Neural cell (in vitro differentiated cells): ENCODE measurements at regions not wholly inside any gene's neighbourhood (a gene's known extent, or its start where the extent isn't known, plus 50 kb on each side); places are given as distances from the start of the nearest gene placed in this dataset.

Experiments
- EP300 ChIP-seq: fragments of 450-650 bp; conservative IDR thresholded peaks from 2 replicates; pipeline ENCODE4 v1.6.1; 2014; ENCODE audit warnings: antibody characterized with exemption, mild to moderate bottlenecking, moderate library complexity; ENCODE audit not compliant: poor library complexity, severe bottlenecking
- EZH2 ChIP-seq: fragments of 200-600, 300-800 bp; shearing (Covaris generic), sonication (generic); IDR thresholded peaks from 2 replicates; pipeline ENCODE4 v1.6.1; 2014; ENCODE audit warnings: antibody characterized with exemption, low read length, borderline replicate concordance, mild to moderate bottlenecking; ENCODE audit not compliant: insufficient read depth, poor library complexity, severe bottlenecking
- MXI1 ChIP-seq: fragments of 450-650 bp; conservative IDR thresholded peaks from 2 replicates; pipeline ENCODE4 v1.6.1; 2014; ENCODE audit warnings: antibody characterized with exemption, mild to moderate bottlenecking; ENCODE audit not compliant: poor library complexity, severe bottlenecking
- POLR2AphosphoS5 ChIP-seq: IDR thresholded peaks from 2 replicates; pipeline ENCODE4 v1.6.1; 2012
- RAD21 ChIP-seq: fragments of 450-650 bp; conservative IDR thresholded peaks from 2 replicates; pipeline ENCODE4 v1.6.1; 2014; ENCODE audit warnings: antibody characterized with exemption, mild to moderate bottlenecking, moderate library complexity
- SMC3 ChIP-seq: fragments of 450-650 bp; conservative IDR thresholded peaks from 2 replicates; pipeline ENCODE4 v1.6.1; 2014; ENCODE audit warnings: antibody characterized with exemption, mild to moderate bottlenecking, moderate library complexity; ENCODE audit not compliant: poor library complexity
- TAF1 ChIP-seq: IDR thresholded peaks from 2 replicates; pipeline ENCODE4 v1.6.1; 2012; ENCODE audit warnings: low read depth
- TF ChIP-seq, protein P1 (sequence below): IDR thresholded peaks from 2 replicates; pipeline ENCODE4 v1.6.1; 2012; ENCODE audit warnings: borderline replicate concordance
- TF ChIP-seq, protein P2 (sequence below): fragments of 450-650 bp; IDR thresholded peaks from 2 replicates; pipeline ENCODE4 v1.5.1; 2014; ENCODE audit warnings: antibody characterized with exemption, mild to moderate bottlenecking, moderate library complexity; ENCODE audit not compliant: poor library complexity, severe bottlenecking

DNA sequence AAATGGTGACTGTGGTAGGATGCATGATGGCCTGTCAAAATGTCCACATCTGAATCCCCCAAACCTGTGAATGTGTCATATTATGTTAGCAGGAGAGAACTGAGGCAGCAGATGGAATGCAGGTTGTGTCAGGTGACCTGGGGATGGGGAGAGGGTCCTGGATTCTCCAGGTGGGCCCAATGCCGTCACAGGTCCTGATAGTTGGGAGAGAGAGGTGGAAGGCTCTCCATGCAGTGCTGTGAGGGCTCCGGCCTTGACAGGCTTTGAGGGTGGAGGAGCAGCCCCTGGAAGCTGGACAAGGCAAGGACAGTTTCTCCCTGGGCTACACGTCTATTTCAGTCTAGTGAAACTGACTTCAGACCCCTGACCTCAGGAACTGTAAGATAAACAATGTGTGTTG is 330.9 kb upstream of the ZNF32 start:
- TF ChIP-seq EZH2 (no peak), POLR2AphosphoS5 (no peak), RAD21 (no peak), SMC3 (no peak), EP300 (no peak), TAF1 (no peak), MXI1 (no peak)
- TF ChIP-seq, protein P1, sequence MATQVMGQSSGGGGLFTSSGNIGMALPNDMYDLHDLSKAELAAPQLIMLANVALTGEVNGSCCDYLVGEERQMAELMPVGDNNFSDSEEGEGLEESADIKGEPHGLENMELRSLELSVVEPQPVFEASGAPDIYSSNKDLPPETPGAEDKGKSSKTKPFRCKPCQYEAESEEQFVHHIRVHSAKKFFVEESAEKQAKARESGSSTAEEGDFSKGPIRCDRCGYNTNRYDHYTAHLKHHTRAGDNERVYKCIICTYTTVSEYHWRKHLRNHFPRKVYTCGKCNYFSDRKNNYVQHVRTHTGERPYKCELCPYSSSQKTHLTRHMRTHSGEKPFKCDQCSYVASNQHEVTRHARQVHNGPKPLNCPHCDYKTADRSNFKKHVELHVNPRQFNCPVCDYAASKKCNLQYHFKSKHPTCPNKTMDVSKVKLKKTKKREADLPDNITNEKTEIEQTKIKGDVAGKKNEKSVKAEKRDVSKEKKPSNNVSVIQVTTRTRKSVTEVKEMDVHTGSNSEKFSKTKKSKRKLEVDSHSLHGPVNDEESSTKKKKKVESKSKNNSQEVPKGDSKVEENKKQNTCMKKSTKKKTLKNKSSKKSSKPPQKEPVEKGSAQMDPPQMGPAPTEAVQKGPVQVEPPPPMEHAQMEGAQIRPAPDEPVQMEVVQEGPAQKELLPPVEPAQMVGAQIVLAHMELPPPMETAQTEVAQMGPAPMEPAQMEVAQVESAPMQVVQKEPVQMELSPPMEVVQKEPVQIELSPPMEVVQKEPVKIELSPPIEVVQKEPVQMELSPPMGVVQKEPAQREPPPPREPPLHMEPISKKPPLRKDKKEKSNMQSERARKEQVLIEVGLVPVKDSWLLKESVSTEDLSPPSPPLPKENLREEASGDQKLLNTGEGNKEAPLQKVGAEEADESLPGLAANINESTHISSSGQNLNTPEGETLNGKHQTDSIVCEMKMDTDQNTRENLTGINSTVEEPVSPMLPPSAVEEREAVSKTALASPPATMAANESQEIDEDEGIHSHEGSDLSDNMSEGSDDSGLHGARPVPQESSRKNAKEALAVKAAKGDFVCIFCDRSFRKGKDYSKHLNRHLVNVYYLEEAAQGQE = no peak
- TF ChIP-seq, protein P2, sequence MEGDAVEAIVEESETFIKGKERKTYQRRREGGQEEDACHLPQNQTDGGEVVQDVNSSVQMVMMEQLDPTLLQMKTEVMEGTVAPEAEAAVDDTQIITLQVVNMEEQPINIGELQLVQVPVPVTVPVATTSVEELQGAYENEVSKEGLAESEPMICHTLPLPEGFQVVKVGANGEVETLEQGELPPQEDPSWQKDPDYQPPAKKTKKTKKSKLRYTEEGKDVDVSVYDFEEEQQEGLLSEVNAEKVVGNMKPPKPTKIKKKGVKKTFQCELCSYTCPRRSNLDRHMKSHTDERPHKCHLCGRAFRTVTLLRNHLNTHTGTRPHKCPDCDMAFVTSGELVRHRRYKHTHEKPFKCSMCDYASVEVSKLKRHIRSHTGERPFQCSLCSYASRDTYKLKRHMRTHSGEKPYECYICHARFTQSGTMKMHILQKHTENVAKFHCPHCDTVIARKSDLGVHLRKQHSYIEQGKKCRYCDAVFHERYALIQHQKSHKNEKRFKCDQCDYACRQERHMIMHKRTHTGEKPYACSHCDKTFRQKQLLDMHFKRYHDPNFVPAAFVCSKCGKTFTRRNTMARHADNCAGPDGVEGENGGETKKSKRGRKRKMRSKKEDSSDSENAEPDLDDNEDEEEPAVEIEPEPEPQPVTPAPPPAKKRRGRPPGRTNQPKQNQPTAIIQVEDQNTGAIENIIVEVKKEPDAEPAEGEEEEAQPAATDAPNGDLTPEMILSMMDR = no peak
